Mucosa of descending colon (tissue), 3 donors: ENCODE measurements at regions not wholly inside any gene's neighbourhood (a gene's known extent, or its start where the extent isn't known, plus 50 kb on each side); places are given as distances from the start of the nearest gene placed in this dataset.

Source experiments
- ATAC-seq: fragments of 200-7000 bp; cut with Tn5 transposase; one replicate; pipeline ENCODE4 v1.9.1; 2020; ENCODE audit warnings: mild to moderate bottlenecking, moderate library complexity
- DNase-seq, 3 donors: peaks; one replicate each; pipeline ENCODE4 v3.0.0-alpha.2; 2020
- H3K36me3 ChIP-seq: fragments of 200-600 bp; one replicate; pipeline ENCODE4 v1.8.0; 2021; ENCODE audit warnings: low read depth, mild to moderate bottlenecking
- H3K4me1 ChIP-seq: fragments of 200-600 bp; one replicate; pipeline ENCODE4 v1.8.0; 2021; ENCODE audit warnings: low read depth, mild to moderate bottlenecking
- H3K4me3 ChIP-seq: fragments of 200-600 bp; one replicate; pipeline ENCODE4 v1.8.0; 2021; ENCODE audit warnings: mild to moderate bottlenecking
- H3K9me3 ChIP-seq: fragments of 200-600 bp; one replicate; pipeline ENCODE4 v1.8.0; 2021; ENCODE audit warnings: mild to moderate bottlenecking
- intact Hi-C, 2 donors: fragments of 100-400 bp; cut with DNase I in 1 of 2; cut with micrococcal nuclease in 1 of 2; formaldehyde crosslinking; loops; one replicate each; pipeline versions ENCODE4 v1.11.0 to v1.11.1; 2022; cut with DNase I, micrococcal nuclease
- TF ChIP-seq, protein P1 (sequence below): fragments of 200-600 bp; IDR thresholded peaks from one replicate; pipeline ENCODE4 v1.8.0; 2022; ENCODE audit warnings: antibody characterized with exemption, mild to moderate bottlenecking
- donor health status: DM: no; HTN: no; CAD: no; lungs with moderate emphysema.
- donor health status: DM: no; HTN: no; CAD: no.
- donor health status: DM: no; HTN: yes; CAD: no.

DNA sequence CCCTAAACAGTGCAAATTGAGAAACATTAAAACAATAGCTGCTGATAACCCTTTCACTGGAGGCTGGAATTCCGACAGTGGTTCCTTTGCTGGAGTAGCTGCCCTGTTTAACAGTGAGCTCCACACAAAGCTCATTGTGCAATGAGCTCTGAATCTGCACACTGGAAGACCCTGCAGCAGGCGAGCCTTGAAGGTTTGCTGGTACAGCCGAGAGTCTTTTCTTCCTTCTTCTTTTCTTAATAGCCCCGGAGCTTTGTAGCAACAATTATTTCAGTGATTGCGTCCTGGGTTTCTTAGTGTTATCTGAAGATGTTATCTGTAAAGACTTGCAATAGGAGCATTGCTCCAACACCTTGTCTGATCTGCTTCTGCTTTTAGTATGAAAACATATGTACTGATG is 50.8 kb upstream of the CXCR4 start:
- no peaks in the 10 kb centered on the region for H3K36me3 ChIP-seq
- no peaks in the 10 kb centered on the region for H3K9me3 ChIP-seq
- DNase-seq (no peak), ATAC-seq (no peak)
- no peaks in the 10 kb centered on the region for H3K4me1 ChIP-seq
- TF ChIP-seq, protein P1, sequence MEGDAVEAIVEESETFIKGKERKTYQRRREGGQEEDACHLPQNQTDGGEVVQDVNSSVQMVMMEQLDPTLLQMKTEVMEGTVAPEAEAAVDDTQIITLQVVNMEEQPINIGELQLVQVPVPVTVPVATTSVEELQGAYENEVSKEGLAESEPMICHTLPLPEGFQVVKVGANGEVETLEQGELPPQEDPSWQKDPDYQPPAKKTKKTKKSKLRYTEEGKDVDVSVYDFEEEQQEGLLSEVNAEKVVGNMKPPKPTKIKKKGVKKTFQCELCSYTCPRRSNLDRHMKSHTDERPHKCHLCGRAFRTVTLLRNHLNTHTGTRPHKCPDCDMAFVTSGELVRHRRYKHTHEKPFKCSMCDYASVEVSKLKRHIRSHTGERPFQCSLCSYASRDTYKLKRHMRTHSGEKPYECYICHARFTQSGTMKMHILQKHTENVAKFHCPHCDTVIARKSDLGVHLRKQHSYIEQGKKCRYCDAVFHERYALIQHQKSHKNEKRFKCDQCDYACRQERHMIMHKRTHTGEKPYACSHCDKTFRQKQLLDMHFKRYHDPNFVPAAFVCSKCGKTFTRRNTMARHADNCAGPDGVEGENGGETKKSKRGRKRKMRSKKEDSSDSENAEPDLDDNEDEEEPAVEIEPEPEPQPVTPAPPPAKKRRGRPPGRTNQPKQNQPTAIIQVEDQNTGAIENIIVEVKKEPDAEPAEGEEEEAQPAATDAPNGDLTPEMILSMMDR, result no peak
- no peak overlapping the region for H3K4me3 ChIP-seq
- intact Hi-C loops, result no loop called here

- intact Hi-C loops, result no loop called here
- no peaks in the 10 kb centered on the region for H3K36me3 ChIP-seq
- TF ChIP-seq, protein P1, result no peak
- H3K4me1 ChIP-seq, result no peaks in the 10 kb centered on the region
- no peaks in the 10 kb centered on the region for H3K9me3 ChIP-seq
- DNase-seq (no peak), ATAC-seq (no peak)
- no peak overlapping the region for H3K4me3 ChIP-seq
These were observed 49.9 kb upstream of the CXCR4 start for GRCh38 chr2:136167721-136168475.
